ENCODE measurements at regions not wholly inside any gene's neighbourhood (a gene's known extent, or its start where the extent isn't known, plus 50 kb on each side); places are given as distances from the start of the nearest gene placed in this dataset.

DNA sequence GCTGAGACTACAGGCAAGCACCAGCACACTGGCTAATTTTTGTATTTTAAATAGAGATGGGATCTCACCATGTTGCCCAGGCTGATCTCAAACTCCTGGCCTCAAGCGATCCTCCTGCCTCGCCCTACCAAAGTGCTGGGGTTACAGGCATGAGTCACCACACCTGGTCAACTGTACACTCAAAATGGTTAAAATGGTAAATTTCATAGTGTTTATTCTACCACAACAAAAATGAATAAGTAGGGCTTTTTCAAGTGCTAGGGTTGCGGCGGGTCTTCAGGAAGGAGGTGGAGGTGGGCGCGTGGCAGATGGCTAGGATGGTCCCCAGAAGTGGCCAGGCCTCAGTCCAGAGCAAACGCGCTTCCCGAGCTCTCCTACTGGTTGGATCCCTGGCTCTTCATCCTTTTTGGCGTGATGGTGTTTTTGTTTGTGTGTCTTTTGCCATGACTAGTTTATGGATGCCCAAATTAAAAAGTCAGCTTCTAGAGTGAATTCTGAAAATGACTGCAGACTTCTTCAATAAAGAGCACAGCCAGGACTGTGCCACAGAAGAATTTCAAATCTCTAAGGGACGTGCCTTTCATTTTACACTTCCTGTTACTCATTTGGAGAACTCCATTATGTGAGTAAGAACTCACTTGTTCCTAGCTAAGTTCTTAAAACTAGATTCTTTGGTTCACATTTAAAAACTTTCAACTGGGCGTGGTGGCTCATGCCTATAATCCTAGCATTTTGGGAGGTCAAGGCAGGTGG, 73.9 kb downstream of the TMEM130 start:
- Histone ChIP-seq H3K27ac (no peak overlapping the region), H3K36me3 (no peaks in the 10 kb centered on the region), H3K27me3 (ENCODE audit: insufficient read depth, low read depth, severe bottlenecking) (no peaks in the 10 kb centered on the region), H3K9me3 (ENCODE audit: severe bottlenecking) (peaks cover 6% of the 10 kb centered on the region), H3K4me3 (ENCODE audit: low read depth, low read length) (no peak overlapping the region)
- DNase-seq, result no peak
- TF ChIP-seq, protein P1, sequence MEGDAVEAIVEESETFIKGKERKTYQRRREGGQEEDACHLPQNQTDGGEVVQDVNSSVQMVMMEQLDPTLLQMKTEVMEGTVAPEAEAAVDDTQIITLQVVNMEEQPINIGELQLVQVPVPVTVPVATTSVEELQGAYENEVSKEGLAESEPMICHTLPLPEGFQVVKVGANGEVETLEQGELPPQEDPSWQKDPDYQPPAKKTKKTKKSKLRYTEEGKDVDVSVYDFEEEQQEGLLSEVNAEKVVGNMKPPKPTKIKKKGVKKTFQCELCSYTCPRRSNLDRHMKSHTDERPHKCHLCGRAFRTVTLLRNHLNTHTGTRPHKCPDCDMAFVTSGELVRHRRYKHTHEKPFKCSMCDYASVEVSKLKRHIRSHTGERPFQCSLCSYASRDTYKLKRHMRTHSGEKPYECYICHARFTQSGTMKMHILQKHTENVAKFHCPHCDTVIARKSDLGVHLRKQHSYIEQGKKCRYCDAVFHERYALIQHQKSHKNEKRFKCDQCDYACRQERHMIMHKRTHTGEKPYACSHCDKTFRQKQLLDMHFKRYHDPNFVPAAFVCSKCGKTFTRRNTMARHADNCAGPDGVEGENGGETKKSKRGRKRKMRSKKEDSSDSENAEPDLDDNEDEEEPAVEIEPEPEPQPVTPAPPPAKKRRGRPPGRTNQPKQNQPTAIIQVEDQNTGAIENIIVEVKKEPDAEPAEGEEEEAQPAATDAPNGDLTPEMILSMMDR (IDR thresholded peaks at IDR 0.05; ENCODE audit: low read depth, low read length), result no peak
